ENCODE measurements at regions not wholly inside any gene's neighbourhood (a gene's known extent, or its start where the extent isn't known, plus 50 kb on each side); places are given as distances from the start of the nearest gene placed in this dataset.

DNA sequence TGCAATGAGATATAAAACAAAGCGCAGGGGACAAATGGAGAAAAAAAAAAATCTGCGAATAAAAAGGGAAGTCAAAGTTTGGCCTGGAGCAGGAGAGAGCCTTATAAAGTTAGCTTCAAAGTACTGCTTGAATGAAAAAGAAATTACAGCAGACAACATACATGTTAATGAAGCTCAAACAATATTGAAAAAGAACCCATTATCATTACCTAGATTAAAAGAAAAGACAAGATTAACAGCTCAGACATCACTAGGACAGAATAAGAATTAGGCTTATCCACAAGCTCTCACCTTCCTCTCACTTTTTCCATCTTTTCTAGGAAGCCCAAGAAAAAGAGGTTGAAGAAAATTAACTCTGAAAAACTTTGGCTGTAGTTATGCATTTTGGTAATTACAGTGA lies 503.5 kb downstream of the ETNK1 start:
- Histone ChIP-seq H3K9me3 (no peaks in the 10 kb centered on the region), H3K4me1 (no peaks in the 10 kb centered on the region), H3K27me3 (no peaks in the 10 kb centered on the region), H3K27ac (no peak overlapping the region), H3K36me3 (no peaks in the 10 kb centered on the region), H3K4me3 (no peak overlapping the region)
- ATAC-seq: no peak
- TF ChIP-seq POLR2A (IDR thresholded peaks at IDR 0.05): no peak
- TF ChIP-seq, protein P1, sequence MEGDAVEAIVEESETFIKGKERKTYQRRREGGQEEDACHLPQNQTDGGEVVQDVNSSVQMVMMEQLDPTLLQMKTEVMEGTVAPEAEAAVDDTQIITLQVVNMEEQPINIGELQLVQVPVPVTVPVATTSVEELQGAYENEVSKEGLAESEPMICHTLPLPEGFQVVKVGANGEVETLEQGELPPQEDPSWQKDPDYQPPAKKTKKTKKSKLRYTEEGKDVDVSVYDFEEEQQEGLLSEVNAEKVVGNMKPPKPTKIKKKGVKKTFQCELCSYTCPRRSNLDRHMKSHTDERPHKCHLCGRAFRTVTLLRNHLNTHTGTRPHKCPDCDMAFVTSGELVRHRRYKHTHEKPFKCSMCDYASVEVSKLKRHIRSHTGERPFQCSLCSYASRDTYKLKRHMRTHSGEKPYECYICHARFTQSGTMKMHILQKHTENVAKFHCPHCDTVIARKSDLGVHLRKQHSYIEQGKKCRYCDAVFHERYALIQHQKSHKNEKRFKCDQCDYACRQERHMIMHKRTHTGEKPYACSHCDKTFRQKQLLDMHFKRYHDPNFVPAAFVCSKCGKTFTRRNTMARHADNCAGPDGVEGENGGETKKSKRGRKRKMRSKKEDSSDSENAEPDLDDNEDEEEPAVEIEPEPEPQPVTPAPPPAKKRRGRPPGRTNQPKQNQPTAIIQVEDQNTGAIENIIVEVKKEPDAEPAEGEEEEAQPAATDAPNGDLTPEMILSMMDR (IDR thresholded peaks at IDR 0.05 in 4 of 5, conservative IDR thresholded peaks at IDR 0.05 in 1 of 5): no peak
- intact Hi-C loops (cut with DNase I; ENCODE audit: low total_unique reads) (no loop called here), in situ Hi-C loops (cut with MboI; ENCODE audit: low sequenced_read_pairs in 4 of 4) (no loop called here)
- no peak for DNase-seq

DNA sequence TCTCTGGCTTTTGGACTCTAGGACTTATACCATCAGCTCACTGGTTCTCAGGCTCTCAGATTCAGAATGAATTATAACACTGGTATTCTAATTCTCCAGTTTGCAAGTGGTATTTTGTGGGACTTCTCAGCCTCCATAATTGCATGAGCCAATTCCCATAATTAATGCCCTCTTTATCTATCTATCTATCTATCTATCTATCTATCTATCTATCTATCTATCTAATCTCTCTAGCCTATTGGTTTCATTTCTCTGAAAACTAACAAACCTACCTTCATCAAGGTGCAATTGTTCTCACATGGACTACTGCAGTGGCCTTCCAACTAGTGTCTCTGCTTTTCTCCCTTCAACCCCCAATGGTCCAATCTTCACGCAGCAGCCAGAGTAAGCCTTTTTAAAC lies 507.4 kb downstream of the ETNK1 start:
- intact Hi-C loops (cut with DNase I; ENCODE audit: low total_unique reads): no loop called here
- Histone ChIP-seq H3K4me1 (no peaks in the 10 kb centered on the region), H3K27ac (no peak overlapping the region), H3K4me3 (no peak overlapping the region), H3K27me3 (no peaks in the 10 kb centered on the region), H3K36me3 (no peaks in the 10 kb centered on the region), H3K9me3 (no peaks in the 10 kb centered on the region)
- in situ Hi-C loops (cut with MboI; ENCODE audit: low sequenced_read_pairs in 4 of 4): no loop called here
- DNase-seq: no peak
- TF ChIP-seq POLR2A (IDR thresholded peaks at IDR 0.05): no peak
- TF ChIP-seq, protein P1 (IDR thresholded peaks at IDR 0.05 in 4 of 5, conservative IDR thresholded peaks at IDR 0.05 in 1 of 5): no peak
- no peak for ATAC-seq

DNA sequence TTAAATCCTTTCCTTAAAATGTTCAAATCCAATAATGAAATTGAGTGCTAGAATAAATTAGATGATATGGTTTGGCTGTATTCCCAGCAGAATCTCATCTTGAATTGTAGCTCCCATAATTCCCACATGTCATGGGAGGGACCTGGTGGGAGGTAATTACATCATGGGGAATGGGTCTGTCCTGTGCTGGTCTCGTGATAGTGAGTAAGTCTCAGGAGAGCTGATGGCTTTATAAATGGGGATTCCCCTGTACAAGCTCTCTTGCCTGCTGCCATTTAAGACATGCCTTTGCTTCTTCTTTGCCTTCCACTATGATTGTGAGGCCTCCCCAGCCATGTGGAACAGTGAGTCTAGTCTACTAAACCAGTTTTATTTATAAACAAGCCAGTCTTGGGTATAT lies 508.5 kb downstream of the ETNK1 start:
- intact Hi-C loops (cut with DNase I; ENCODE audit: low total_unique reads): no loop called here
- Histone ChIP-seq H3K4me3 (no peak overlapping the region), H3K4me1 (no peaks in the 10 kb centered on the region), H3K9me3 (no peaks in the 10 kb centered on the region), H3K27me3 (no peaks in the 10 kb centered on the region), H3K27ac (no peak overlapping the region), H3K36me3 (no peaks in the 10 kb centered on the region)
- TF ChIP-seq, protein P1 (IDR thresholded peaks at IDR 0.05 in 4 of 5, conservative IDR thresholded peaks at IDR 0.05 in 1 of 5): no peak
- no peak for TF ChIP-seq POLR2A (IDR thresholded peaks at IDR 0.05)
- ATAC-seq (no peak), DNase-seq (no peak)
- in situ Hi-C loops (cut with MboI; ENCODE audit: low sequenced_read_pairs in 4 of 4): no loop called here

DNA sequence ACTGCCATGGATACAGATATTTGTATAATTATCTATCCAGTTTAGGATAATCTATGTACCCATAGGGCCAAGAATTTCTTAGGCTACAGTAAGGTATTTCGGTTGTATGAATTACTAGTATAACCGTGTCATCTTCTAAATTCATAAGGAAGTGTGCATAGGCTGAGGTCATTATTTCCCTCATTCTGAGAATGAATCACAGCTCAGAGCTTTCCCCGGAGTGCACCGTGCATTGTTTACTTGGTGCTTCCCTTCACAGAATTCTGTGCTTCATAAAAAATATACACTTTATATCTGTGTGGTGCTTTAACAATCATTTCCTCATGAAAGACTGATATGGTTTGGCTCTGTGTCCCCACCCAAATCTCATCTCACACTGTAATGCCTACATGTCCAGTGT lies 514.1 kb downstream of the ETNK1 start:
- DNase-seq: no peak

DNA sequence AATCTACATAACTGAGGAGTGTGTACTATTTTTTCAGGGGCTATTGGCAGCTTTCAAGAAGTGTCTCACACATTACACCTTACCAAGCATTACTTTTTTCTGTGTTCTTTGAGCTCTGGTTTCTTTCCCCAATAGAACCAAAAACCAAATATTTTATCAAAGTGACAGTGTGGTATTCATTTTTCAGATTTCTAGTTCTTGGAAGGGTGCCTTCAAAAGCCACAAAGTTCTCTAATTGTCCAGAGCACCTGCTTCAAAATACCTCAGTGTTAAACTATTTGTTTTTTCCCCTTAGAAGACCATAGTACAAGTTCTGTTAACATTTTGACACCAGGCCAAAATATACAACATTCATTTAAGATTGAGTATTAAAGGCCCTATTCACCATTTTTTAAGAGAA lies 515.7 kb downstream of the ETNK1 start:
- no peaks in the 10 kb centered on the region for H3K36me3 ChIP-seq
- ATAC-seq (no peak), DNase-seq (no peak)
- H3K4me1 ChIP-seq: no peaks in the 10 kb centered on the region
- no peaks in the 10 kb centered on the region for H3K27me3 ChIP-seq
- intact Hi-C loops (cut with DNase I; ENCODE audit: low total_unique reads): no loop called here
- H3K4me3 ChIP-seq: no peak overlapping the region
- in situ Hi-C loops (cut with MboI; ENCODE audit: low sequenced_read_pairs in 4 of 4): no loop called here
- TF ChIP-seq POLR2A (IDR thresholded peaks at IDR 0.05): no peak
- TF ChIP-seq, protein P1 (IDR thresholded peaks at IDR 0.05 in 4 of 5, conservative IDR thresholded peaks at IDR 0.05 in 1 of 5): no peak
- H3K27ac ChIP-seq: no peak overlapping the region
- no peaks in the 10 kb centered on the region for H3K9me3 ChIP-seq

More for the DNA sequence above, 514.1 kb downstream of the ETNK1 start:
- H3K9me3 ChIP-seq: no peaks in the 10 kb centered on the region
- in situ Hi-C loops (cut with MboI; ENCODE audit: low sequenced_read_pairs in 4 of 4): no loop called here
- H3K36me3 ChIP-seq: no peaks in the 10 kb centered on the region
- no peak overlapping the region for H3K4me3 ChIP-seq
- H3K27me3 ChIP-seq: no peaks in the 10 kb centered on the region
- intact Hi-C loops (cut with DNase I; ENCODE audit: low total_unique reads): no loop called here
- TF ChIP-seq, protein P1 (IDR thresholded peaks at IDR 0.05 in 4 of 5, conservative IDR thresholded peaks at IDR 0.05 in 1 of 5): no peak
- no peak for TF ChIP-seq POLR2A (IDR thresholded peaks at IDR 0.05)
- no peak overlapping the region for H3K27ac ChIP-seq
- no peaks in the 10 kb centered on the region for H3K4me1 ChIP-seq
- no peak for ATAC-seq

Data from gastrocnemius medialis (tissue), 4 donors.